ENCODE measurements at regions not wholly inside any gene's neighbourhood (a gene's known extent, or its start where the extent isn't known, plus 50 kb on each side); places are given as distances from the start of the nearest gene placed in this dataset.

- Histone ChIP-seq H3K79me2 (ENCODE audit: insufficient read depth, low read depth, low read length) (no peaks in the 10 kb centered on the region), H4K20me1 (ENCODE audit: insufficient read depth, low read length) (no peaks in the 10 kb centered on the region), H3K9me3 (ENCODE audit: low read length) (no peaks in the 10 kb centered on the region), H3K36me3 (ENCODE audit: insufficient read depth, low read length) (no peaks in the 10 kb centered on the region), H3K27ac (ENCODE audit: low read depth, low read length, poor library complexity, severe bottlenecking) (no peak overlapping the region), H3K4me3 (ENCODE audit: low read depth, low read length, poor library complexity, severe bottlenecking) (no peak overlapping the region), H2AFZ (ENCODE audit: low read length) (no peak overlapping the region), H3K4me2 (ENCODE audit: low read length) (no peak overlapping the region), H3K4me1 (ENCODE audit: insufficient read depth, low read length, poor library complexity, severe bottlenecking) (no peaks in the 10 kb centered on the region), H3K9me2 (ENCODE audit: insufficient read depth, low read length) (no peaks in the 10 kb centered on the region)
- intact Hi-C loops (cut with micrococcal nuclease; ENCODE audit: unreplicated experiment), result no loop called here
- BruUV-seq (replicated peaks), result no TSS peak
- TF ChIP-seq, protein P1, sequence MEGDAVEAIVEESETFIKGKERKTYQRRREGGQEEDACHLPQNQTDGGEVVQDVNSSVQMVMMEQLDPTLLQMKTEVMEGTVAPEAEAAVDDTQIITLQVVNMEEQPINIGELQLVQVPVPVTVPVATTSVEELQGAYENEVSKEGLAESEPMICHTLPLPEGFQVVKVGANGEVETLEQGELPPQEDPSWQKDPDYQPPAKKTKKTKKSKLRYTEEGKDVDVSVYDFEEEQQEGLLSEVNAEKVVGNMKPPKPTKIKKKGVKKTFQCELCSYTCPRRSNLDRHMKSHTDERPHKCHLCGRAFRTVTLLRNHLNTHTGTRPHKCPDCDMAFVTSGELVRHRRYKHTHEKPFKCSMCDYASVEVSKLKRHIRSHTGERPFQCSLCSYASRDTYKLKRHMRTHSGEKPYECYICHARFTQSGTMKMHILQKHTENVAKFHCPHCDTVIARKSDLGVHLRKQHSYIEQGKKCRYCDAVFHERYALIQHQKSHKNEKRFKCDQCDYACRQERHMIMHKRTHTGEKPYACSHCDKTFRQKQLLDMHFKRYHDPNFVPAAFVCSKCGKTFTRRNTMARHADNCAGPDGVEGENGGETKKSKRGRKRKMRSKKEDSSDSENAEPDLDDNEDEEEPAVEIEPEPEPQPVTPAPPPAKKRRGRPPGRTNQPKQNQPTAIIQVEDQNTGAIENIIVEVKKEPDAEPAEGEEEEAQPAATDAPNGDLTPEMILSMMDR (conservative IDR thresholded peaks at IDR 0.05; ENCODE audit: low read length), result no peak
- TF ChIP-seq EZH2phosphoT487 (IDR thresholded peaks at IDR 0.05; ENCODE audit: borderline replicate concordance, low read depth, low read length), result no peak
- ChIA-PET CTCF (ENCODE audit: unreplicated experiment) (no interaction called here), POLR2A (interaction anchor here (0.6 to 0.8 kb wide), 2 partner anchors 21 to 404 kb away, joined by 3 read pairs; no protein-coding TSS in a partner anchor)
- DNase-seq (ENCODE audit: low spot score), result no peak
Observed at GRCh38 chr5:99076723-99077640, 148.2 kb upstream of the CHD1 start.

GRCh38 chr5:99072846-99073245, 144.0 kb upstream of the CHD1 start:
- no peak overlapping the region for H3K4me2 ChIP-seq (ENCODE audit: low read length)
- no peaks in the 10 kb centered on the region for H3K9me3 ChIP-seq (ENCODE audit: low read length)
- no peaks in the 10 kb centered on the region for H3K36me3 ChIP-seq (ENCODE audit: insufficient read depth, low read length)
- no peaks in the 10 kb centered on the region for H3K9me2 ChIP-seq (ENCODE audit: insufficient read depth, low read length)
- DNase-seq (ENCODE audit: low spot score), result no peak
- H2AFZ ChIP-seq (ENCODE audit: low read length), result no peak overlapping the region
- H3K79me2 ChIP-seq (ENCODE audit: insufficient read depth, low read depth, low read length), result no peaks in the 10 kb centered on the region
- ChIA-PET POLR2A (no interaction called here), CTCF (ENCODE audit: unreplicated experiment) (no interaction called here)
- no peak for TF ChIP-seq EZH2phosphoT487 (IDR thresholded peaks at IDR 0.05; ENCODE audit: borderline replicate concordance, low read depth, low read length)
- TF ChIP-seq, protein P1 (conservative IDR thresholded peaks at IDR 0.05; ENCODE audit: low read length), result no peak
- no peak overlapping the region for H3K27ac ChIP-seq (ENCODE audit: low read depth, low read length, poor library complexity, severe bottlenecking)
- H3K4me1 ChIP-seq (ENCODE audit: insufficient read depth, low read length, poor library complexity, severe bottlenecking), result no peaks in the 10 kb centered on the region
- intact Hi-C loops (cut with micrococcal nuclease; ENCODE audit: unreplicated experiment), result no loop called here
- no peak overlapping the region for H3K4me3 ChIP-seq (ENCODE audit: low read depth, low read length, poor library complexity, severe bottlenecking)
- BruUV-seq (replicated peaks), result no TSS peak
- H4K20me1 ChIP-seq (ENCODE audit: insufficient read depth, low read length), result no peaks in the 10 kb centered on the region

DNA sequence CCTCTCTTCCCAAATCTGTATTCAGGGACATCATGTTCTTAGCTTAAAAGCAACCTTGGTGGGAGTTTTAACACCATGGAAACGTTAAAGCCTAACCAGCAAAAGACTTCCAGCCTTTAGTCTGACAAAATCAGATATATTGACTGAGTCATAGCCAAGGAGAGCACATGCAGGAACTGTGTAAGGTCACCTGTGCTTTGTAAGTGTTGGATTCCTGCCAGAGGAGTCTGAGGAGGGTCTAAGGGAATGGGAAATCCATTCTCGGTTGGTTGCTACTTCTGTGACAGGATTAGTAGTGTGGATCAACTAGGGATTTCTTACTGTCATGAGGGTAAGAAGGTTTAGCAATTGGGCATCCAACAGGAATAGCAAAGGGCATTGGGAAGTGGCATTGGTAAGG, 142.0 kb upstream of the CHD1 start:
- DNase-seq (ENCODE audit: low spot score), result no peak
- no peak for TF ChIP-seq EZH2phosphoT487 (IDR thresholded peaks at IDR 0.05; ENCODE audit: borderline replicate concordance, low read depth, low read length)
- TF ChIP-seq, protein P1 (conservative IDR thresholded peaks at IDR 0.05; ENCODE audit: low read length), result no peak
- Histone ChIP-seq H3K79me2 (ENCODE audit: insufficient read depth, low read depth, low read length) (no peaks in the 10 kb centered on the region), H4K20me1 (ENCODE audit: insufficient read depth, low read length) (no peaks in the 10 kb centered on the region), H3K36me3 (ENCODE audit: insufficient read depth, low read length) (no peaks in the 10 kb centered on the region), H3K4me2 (ENCODE audit: low read length) (no peak overlapping the region), H3K9me3 (ENCODE audit: low read length) (no peaks in the 10 kb centered on the region), H3K9me2 (ENCODE audit: insufficient read depth, low read length) (no peaks in the 10 kb centered on the region), H3K27ac (ENCODE audit: low read depth, low read length, poor library complexity, severe bottlenecking) (no peak overlapping the region), H3K4me1 (ENCODE audit: insufficient read depth, low read length, poor library complexity, severe bottlenecking) (no peaks in the 10 kb centered on the region), H3K4me3 (ENCODE audit: low read depth, low read length, poor library complexity, severe bottlenecking) (no peak overlapping the region), H2AFZ (ENCODE audit: low read length) (no peak overlapping the region)
- no TSS peak for BruUV-seq (replicated peaks)
- intact Hi-C loops (cut with micrococcal nuclease; ENCODE audit: unreplicated experiment), result no loop called here
- CTCF ChIA-PET (ENCODE audit: unreplicated experiment), result no interaction called here
- POLR2A ChIA-PET, result interaction anchor here (0.6 kb wide), 1 partner anchor 715 kb away, joined by 4 read pairs; no protein-coding TSS in a partner anchor
